ENCODE measurements at regions not wholly inside any gene's neighbourhood (a gene's known extent, or its start where the extent isn't known, plus 50 kb on each side); places are given as distances from the start of the nearest gene placed in this dataset.

- TF ChIP-seq RAD21 (IDR thresholded peaks at IDR 0.05; ENCODE audit: low read depth) = no peak
- no peak for TF ChIP-seq CEBPB (IDR thresholded peaks at IDR 0.05)
- TF ChIP-seq USF1 (IDR thresholded peaks at IDR 0.05) = no peak
- no peak for TF ChIP-seq TEAD4 (IDR thresholded peaks at IDR 0.05)
- TF ChIP-seq FOXM1 (IDR thresholded peaks at IDR 0.05; ENCODE audit: borderline replicate concordance, low read depth) = no peak
- no peak for TF ChIP-seq YY1 (IDR thresholded peaks at IDR 0.05; ENCODE audit: low read depth)
- TF ChIP-seq REST (IDR thresholded peaks at IDR 0.05; ENCODE audit: low read depth) = no peak
- no peak for TF ChIP-seq MAX (IDR thresholded peaks at IDR 0.05)
- TF ChIP-seq TAF1 (IDR thresholded peaks at IDR 0.05; ENCODE audit: low read depth) = no peak
- TF ChIP-seq ZBTB7A (IDR thresholded peaks at IDR 0.05; ENCODE audit: low read depth) = no peak
- TF ChIP-seq EP300 (IDR thresholded peaks at IDR 0.05; ENCODE audit: borderline replicate concordance) = no peak
- no peak for TF ChIP-seq NFIC (IDR thresholded peaks at IDR 0.05)
- no peak for TF ChIP-seq TCF12 (IDR thresholded peaks at IDR 0.05; ENCODE audit: low read depth)
- TF ChIP-seq CREB1 (IDR thresholded peaks at IDR 0.05; ENCODE audit: low read depth) = no peak
- TF ChIP-seq EGR1 (IDR thresholded peaks at IDR 0.05) = no peak
Measured at GRCh38 chr9:82781921-82782392, 281.0 kb downstream of the RASEF start.

- TF ChIP-seq YY1 (IDR thresholded peaks at IDR 0.05; ENCODE audit: low read depth) (no peak), REST (IDR thresholded peaks at IDR 0.05; ENCODE audit: low read depth) (no peak), EGR1 (IDR thresholded peaks at IDR 0.05) (no peak), CREB1 (IDR thresholded peaks at IDR 0.05; ENCODE audit: low read depth) (no peak), TAF1 (IDR thresholded peaks at IDR 0.05; ENCODE audit: low read depth) (no peak), NFIC (IDR thresholded peaks at IDR 0.05) (no peak), TCF12 (IDR thresholded peaks at IDR 0.05; ENCODE audit: low read depth) (no peak), RAD21 (IDR thresholded peaks at IDR 0.05; ENCODE audit: low read depth) (no peak), ZBTB7A (IDR thresholded peaks at IDR 0.05; ENCODE audit: low read depth) (no peak), FOXM1 (IDR thresholded peaks at IDR 0.05; ENCODE audit: borderline replicate concordance, low read depth) (no peak), CEBPB (IDR thresholded peaks at IDR 0.05) (no peak), TEAD4 (IDR thresholded peaks at IDR 0.05) (no peak), EP300 (IDR thresholded peaks at IDR 0.05; ENCODE audit: borderline replicate concordance) (no peak)
Measured at GRCh38 chr9:82783045-82783444, 279.9 kb downstream of the RASEF start.

GRCh38 chr9:82784589-82784988, 278.4 kb downstream of the RASEF start:
- TF ChIP-seq REST (IDR thresholded peaks at IDR 0.05; ENCODE audit: low read depth) = no peak
- no peak for TF ChIP-seq EP300 (IDR thresholded peaks at IDR 0.05; ENCODE audit: borderline replicate concordance)
- no peak for TF ChIP-seq MAX (IDR thresholded peaks at IDR 0.05)
- TF ChIP-seq TAF1 (IDR thresholded peaks at IDR 0.05; ENCODE audit: low read depth) = no peak
- no peak for TF ChIP-seq YY1 (IDR thresholded peaks at IDR 0.05; ENCODE audit: low read depth)
- no peak for TF ChIP-seq EGR1 (IDR thresholded peaks at IDR 0.05)
- no peak for TF ChIP-seq TCF12 (IDR thresholded peaks at IDR 0.05; ENCODE audit: low read depth)
- TF ChIP-seq CEBPB (IDR thresholded peaks at IDR 0.05) = no peak
- TF ChIP-seq TEAD4 (IDR thresholded peaks at IDR 0.05) = no peak
- TF ChIP-seq USF1 (IDR thresholded peaks at IDR 0.05) = no peak
- no peak for TF ChIP-seq ZBTB7A (IDR thresholded peaks at IDR 0.05; ENCODE audit: low read depth)
- TF ChIP-seq RAD21 (IDR thresholded peaks at IDR 0.05; ENCODE audit: low read depth) = no peak
- no peak for TF ChIP-seq NFIC (IDR thresholded peaks at IDR 0.05)
- TF ChIP-seq FOXM1 (IDR thresholded peaks at IDR 0.05; ENCODE audit: borderline replicate concordance, low read depth) = no peak
- no peak for TF ChIP-seq CREB1 (IDR thresholded peaks at IDR 0.05; ENCODE audit: low read depth)

- TF ChIP-seq TAF1 (IDR thresholded peaks at IDR 0.05; ENCODE audit: low read depth) (no peak), FOXM1 (IDR thresholded peaks at IDR 0.05; ENCODE audit: borderline replicate concordance, low read depth) (no peak), USF1 (IDR thresholded peaks at IDR 0.05) (no peak), NFIC (IDR thresholded peaks at IDR 0.05) (no peak), TCF12 (IDR thresholded peaks at IDR 0.05; ENCODE audit: low read depth) (no peak), EP300 (IDR thresholded peaks at IDR 0.05; ENCODE audit: borderline replicate concordance) (no peak), CREB1 (IDR thresholded peaks at IDR 0.05; ENCODE audit: low read depth) (no peak), RAD21 (IDR thresholded peaks at IDR 0.05; ENCODE audit: low read depth) (no peak), REST (IDR thresholded peaks at IDR 0.05; ENCODE audit: low read depth) (no peak), MAX (IDR thresholded peaks at IDR 0.05) (no peak), EGR1 (IDR thresholded peaks at IDR 0.05) (no peak), ZBTB7A (IDR thresholded peaks at IDR 0.05; ENCODE audit: low read depth) (no peak), YY1 (IDR thresholded peaks at IDR 0.05; ENCODE audit: low read depth) (no peak)
Measured at GRCh38 chr9:82789155-82789824, 273.7 kb downstream of the RASEF start.

Data from Ishikawa (cell line).